HG02678 (cell line): ENCODE measurements at regions not wholly inside any gene's neighbourhood (a gene's known extent, or its start where the extent isn't known, plus 50 kb on each side); places are given as distances from the start of the nearest gene placed in this dataset.

Source experiments
- ATAC-seq: cut with Tn5 transposase; IDR thresholded peaks from one replicate; pipeline ENCODE4 v1.9.1; 2021; ENCODE audit warnings: mild to moderate bottlenecking, moderate library complexity; ENCODE audit not compliant: unreplicated experiment

DNA sequence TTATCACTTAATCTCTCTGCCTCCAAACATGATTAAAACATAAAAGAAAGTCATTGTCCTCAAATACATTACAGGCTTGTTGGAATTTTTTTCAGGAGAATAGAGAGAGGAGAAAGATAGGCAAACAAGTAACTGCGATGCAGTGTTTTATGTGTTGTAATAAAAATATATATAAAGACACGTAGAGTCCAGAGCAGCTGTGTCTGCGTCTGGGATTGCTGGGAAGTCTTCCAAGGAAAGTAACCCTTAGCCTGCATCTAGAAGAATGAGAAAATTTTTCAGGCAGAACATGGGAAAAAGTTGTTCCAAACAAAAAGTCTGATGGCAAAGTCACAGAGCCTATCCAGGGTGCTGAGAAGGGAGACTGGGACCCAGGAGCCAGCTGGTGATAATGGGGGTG lies 91.8 kb upstream of the ST6GAL2 start:
- no peak for ATAC-seq

- no peak for ATAC-seq
Measured at GRCh38 chr2:106978647-106979046, 92.7 kb upstream of the ST6GAL2 start.

GRCh38 chr2:106981491-106981890 lies 95.5 kb upstream of the ST6GAL2 start:
- ATAC-seq: no peak

- ATAC-seq: no peak
Measured at GRCh38 chr2:106982350-106982749, 96.4 kb upstream of the ST6GAL2 start.

DNA sequence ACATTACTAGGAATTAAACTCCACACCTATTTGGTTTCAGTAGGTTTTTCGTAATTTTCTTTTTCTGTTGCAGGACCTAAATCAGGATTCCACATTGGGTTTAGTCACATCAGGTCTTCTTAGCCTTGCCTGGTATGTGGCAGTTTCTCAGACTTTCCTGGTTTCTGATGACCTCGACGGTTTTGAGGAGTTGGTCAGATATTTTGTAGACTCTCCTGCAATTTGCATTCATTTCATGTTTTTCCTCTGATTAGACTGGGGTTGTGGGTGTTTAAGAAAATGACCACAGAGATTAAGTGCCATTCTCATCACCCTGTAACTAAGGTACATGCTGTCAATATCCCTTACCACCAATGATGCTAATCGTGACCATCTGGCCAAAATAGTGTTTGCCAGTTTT lies 97.3 kb upstream of the ST6GAL2 start:
- no peak for ATAC-seq

DNA sequence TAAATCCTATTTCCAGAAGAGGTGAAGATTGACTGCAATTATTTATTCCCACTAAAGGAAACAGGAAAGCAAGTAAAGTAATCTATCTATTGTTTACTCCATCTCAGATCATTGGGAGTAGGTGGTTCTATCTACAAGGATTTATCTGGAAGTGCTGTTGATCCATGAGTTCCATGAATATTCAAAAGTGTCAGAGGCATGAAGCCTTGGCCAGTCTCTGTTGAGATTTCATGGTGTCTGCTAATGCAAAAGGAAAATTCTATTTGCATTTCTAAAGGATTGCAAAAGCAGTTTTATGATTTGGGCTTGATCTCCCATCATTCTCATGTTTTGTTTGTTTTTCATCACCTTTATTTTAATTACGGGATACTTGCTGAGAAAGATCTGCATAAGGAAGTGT lies 102.4 kb upstream of the ST6GAL2 start:
- ATAC-seq: no peak

DNA sequence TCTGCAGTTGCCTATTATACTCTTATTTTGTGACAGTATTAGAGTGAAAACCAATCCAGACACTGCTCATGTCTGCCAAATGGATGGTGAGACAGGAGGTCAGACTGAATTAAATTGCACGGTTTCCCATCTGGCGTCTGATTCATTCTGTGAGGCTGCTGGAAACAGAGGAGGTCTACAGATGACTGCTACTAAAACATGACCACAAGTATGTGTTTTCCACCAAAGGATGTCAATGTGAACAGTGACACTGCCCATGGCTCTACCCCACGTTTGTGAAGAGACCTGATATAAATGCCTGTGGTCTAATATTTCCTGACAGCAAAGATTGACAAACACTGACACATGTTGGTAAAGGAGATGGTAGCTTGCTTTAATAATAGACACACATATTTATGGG lies 104.3 kb upstream of the ST6GAL2 start:
- no peak for ATAC-seq

DNA sequence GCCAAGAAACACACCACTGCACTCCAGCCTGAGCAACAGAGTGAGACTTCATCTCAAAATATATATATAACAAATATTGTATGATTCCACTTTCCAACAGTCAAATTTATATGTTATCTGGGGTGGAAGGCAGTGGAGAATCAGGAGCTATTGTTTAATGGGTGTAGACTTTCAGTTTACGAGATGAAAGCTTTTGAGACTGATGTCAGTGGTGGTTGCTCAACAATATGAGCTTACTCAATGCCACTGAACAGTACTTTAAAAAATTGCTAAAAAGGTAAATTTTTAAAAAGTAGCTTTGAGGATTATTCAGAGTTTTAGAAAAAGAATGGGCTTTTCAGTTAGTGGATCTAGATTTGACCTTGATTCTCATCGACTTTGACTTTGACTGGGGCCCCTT lies 105.9 kb upstream of the ST6GAL2 start:
- no peak for ATAC-seq

GRCh38 chr2:106995556-106995955 lies 109.6 kb upstream of the ST6GAL2 start:
- ATAC-seq: no peak

DNA sequence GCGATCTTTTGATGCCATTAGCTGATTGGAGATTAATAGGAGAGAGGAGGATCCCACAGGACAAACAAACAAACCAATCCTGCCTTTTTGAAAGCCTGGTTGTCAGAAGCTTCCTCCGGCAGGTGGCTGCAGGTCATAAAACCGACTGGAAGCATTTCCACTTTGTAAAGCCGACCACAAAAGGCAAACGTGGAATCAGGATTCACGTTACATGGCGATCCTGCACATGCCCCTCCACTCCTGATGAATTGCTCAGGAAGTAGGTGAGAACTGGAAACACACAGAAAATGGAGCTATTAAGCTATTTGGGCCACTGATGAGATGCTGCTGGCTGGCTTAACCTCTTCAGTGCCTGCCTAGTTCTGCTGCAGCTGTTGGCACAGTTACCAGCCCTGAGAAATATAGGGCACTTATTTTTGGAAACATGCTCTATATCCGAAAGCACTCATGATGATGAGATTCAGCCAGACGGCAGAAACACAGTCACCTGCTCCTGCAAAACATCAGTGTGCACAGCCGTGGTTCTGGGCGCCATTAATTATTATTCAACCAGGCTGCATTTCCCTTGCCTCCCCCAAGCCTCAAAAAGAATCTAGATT lies 110.3 kb upstream of the ST6GAL2 start:
- ATAC-seq: no peak

DNA sequence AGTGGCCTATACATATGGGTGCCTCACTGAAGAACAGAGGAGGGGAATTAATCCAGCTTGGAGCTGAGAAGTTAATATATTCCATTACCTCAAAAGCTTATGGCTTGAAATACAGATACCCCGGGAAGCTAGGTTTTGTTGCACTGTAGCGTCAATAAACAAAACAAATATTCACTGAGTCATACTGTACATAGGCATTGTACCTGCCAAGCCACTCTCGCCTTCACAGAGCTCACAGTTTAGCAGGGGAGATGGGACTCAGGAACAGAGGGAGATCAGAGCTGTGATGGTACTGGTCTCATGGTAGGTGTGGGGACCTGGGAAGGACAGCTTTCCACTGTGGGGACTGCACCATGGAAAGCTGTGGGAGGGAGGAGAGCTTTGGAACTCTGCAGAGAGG lies 111.2 kb upstream of the ST6GAL2 start:
- no peak for ATAC-seq

DNA sequence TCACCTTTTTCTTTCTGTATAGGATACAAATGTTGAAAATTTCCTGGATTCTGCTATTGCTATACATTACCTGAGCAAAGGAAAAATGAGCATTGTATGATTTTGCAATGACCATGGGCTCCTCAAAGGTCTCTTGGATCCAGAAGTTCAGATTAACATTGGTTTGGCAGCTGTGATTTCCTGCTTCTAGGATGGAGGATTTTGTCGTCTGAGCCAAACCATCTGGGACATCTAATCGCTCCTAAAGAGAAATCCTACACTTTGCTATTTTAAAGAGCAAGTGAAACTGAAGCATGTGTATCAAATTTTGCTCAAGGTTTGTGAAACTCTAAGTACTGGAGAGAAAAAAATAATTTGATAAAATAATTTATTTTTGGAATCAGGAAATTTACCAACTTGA lies 115.1 kb upstream of the ST6GAL2 start:
- no peak for ATAC-seq

DNA sequence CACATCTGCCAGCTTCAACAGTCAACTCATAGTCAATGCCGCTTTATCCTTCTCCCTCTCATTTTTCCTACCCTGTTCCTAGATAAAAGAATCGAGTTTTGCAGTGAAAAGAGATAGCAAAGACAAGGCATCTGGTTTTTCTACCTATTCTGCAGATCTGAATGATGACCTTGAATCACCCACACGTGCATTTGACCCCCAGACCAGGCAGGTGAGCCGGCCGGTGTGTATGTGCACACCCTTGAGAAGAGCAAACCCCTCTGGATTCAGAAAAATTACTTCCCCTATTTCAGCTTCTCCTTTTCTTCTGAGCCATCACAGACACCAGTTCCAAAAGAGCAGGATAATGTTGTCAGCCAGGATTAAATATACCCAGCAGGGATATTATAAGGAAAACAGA lies 115.6 kb upstream of the ST6GAL2 start:
- ATAC-seq: no peak

DNA sequence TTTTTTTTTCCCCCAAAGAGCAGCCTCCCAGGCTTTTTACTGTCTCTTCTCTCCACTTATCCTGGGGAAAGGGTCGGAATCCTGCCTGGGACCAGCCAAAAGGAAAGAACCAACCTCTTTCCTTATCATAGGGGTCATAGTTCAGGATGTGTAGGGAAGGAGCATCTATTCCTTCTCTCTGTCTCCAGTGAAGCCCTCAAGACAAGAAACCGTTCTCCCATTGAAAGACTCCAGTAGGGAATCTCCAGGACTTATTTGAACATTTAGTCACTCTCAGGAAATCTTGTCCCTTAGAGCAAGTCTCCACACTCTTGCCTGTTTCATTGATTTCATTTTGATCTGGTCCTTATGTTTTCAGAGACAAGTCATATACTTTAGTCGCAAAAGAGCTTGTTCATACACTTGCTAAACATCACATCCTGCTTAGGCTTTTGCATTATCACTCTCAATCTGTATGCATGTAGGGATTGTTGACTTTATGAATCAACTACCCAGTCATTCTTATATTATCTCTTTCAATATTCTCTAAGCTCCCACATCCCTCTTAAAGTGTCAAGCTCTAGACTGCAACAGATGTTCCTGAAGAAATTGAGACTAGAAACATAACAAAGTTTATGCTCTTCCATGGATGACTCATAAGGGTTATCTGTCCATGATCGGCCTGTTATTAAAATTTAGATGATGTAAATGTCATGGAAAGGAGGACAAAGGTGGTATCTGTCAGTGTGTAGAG lies 116.2 kb upstream of the ST6GAL2 start:
- no peak for ATAC-seq

- ATAC-seq: no peak
Measured at GRCh38 chr2:107002735-107003134, 116.8 kb upstream of the ST6GAL2 start.

DNA sequence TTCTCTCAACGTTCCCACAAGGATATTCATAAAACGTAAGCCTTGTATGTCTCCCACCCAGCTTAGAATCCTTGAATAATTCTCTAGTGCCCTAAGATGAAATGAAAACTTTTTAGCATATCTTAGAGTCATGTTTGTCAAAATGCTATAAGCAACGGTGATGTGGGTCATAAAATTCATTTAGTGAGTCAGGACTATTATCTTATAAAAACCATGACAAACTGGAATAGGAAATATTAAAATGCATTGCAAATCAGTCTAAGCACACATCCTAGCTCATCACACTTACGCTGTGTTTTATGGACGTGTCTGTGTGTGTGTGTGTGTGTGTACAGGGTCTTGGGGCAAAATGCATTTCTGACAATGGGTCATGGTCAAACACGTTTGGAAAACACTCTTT lies 119.9 kb upstream of the ST6GAL2 start:
- ATAC-seq: no peak

GRCh38 chr2:107006836-107007235 lies 120.9 kb upstream of the ST6GAL2 start:
- no peak for ATAC-seq

DNA sequence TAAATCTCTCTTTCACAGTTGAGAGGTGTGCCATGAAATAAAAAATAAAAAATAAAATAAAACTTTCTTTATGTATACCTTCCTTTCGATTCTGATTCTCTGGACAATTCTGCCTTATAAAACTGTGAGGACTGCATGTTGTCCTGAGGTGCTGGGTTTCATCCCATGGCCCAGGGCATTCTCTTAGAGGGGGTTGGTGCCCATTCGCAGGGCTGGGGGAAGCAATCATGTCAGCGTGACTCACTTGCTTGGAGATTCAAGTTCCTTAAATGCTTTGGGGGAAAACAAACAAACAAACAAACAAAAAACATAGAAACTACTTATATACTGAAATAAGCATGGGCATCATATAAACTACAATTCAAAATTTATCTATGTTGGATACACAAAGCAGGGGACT lies 122.0 kb upstream of the ST6GAL2 start:
- no peak for ATAC-seq

GRCh38 chr2:107008843-107009242 lies 122.9 kb upstream of the ST6GAL2 start:
- no peak for ATAC-seq

DNA sequence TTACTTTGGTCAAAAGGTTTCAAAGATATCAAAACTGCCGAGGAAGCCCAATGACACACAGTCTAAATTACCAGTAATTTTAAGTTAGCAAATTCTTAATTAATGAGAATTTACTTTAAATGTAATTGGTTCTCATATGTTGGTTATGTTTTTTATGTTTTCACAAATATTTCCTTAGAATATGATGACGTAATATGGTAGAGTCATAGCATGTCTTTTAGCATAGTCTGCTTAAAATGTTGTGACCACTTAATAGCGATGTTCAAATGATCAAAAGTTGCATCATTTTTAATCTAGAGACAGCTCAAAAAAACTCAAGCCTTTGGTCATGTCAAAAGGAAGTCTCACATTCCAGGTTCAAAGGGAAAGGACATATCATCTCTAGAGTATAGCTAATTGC lies 123.3 kb upstream of the ST6GAL2 start:
- no peak for ATAC-seq

GRCh38 chr2:107012714-107013306 lies 126.8 kb upstream of the ST6GAL2 start:
- ATAC-seq: no peak

DNA sequence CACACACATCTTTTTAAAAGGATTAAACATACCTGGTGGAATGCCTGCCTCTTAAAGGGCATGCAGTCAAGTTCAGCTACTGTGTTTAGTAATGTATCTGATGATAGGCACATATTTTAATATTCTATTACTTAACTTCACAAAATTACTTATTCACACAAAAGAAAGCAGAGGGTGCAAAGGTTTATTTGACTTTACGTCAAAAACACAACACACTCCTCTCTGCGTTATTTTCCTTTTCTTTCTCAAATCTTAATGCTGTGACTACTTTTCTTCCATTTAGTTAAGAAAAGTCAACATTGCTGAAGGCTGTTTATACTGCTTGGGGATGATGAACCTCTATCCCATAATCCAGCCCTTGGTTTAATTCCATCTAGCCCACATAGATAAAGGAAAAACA lies 127.9 kb upstream of the ST6GAL2 start:
- ATAC-seq: no peak

GRCh38 chr2:107018366-107018765 lies 132.4 kb upstream of the ST6GAL2 start:
- ATAC-seq: no peak
